ENCODE measurements at regions not wholly inside any gene's neighbourhood (a gene's known extent, or its start where the extent isn't known, plus 50 kb on each side); places are given as distances from the start of the nearest gene placed in this dataset.

- TF ChIP-seq CTCF (IDR thresholded peaks at IDR 0.05), result no peak
- no peak for TF ChIP-seq POLR2A (IDR thresholded peaks at IDR 0.05)
Measured at GRCh38 chr2:43047187-43047780, 179.1 kb downstream of the ZFP36L2 start.

Data from body of pancreas (tissue), 4 donors.